Right lobe of liver (tissue), 6 donors: ENCODE measurements at regions not wholly inside any gene's neighbourhood (a gene's known extent, or its start where the extent isn't known, plus 50 kb on each side); places are given as distances from the start of the nearest gene placed in this dataset.
A peak's percentile ranks its signal among the peaks of the same experiment; 100 is the strongest.
"Not testable (repeated sequence)": the region's sequence is repeated elsewhere in the genome, so short reads cannot be mapped to it uniquely, and the experiment has no call there.

Source experiments
- ATAC-seq, 4 donors: fragments of 200-7000 bp; cut with Tn5 transposase; one replicate each; pipeline ENCODE4 v1.9.1; 2020; ENCODE audit warnings: mild to moderate bottlenecking in 4 of 4, moderate library complexity in 4 of 4
- DNase-seq, 3 donors: peaks; one replicate each; pipeline ENCODE4 v3.0.0-alpha.2; 2020
- H3K27ac ChIP-seq, 3 donors: fragments of 200-600 bp; one replicate each; pipeline ENCODE4 v1.8.0; 2022
- H3K27me3 ChIP-seq, 2 donors: fragments of 200-600 bp; one replicate each; pipeline ENCODE4 v1.8.0; 2022
- H3K36me3 ChIP-seq, 4 donors: fragments of 200-600 bp; sonication (generic) in 1 of 4; one replicate each; pipeline versions ENCODE4 v1.5.1 to v1.8.0; 2017 to 2022; ENCODE audit warnings: control low read depth in 1 of 4
- H3K4me1 ChIP-seq, 4 donors: fragments of 200-600 bp; sonication (generic) in 1 of 4; one replicate each; pipeline versions ENCODE4 v1.5.1 to v1.8.0; 2017 to 2022; ENCODE audit warnings: control low read depth in 1 of 4
- H3K4me3 ChIP-seq, 3 donors: fragments of 200-600 bp; one replicate each; pipeline ENCODE4 v1.8.0; 2022
- H3K9me3 ChIP-seq, 4 donors: fragments of 200-600 bp; sonication (generic) in 1 of 4; one replicate each; pipeline versions ENCODE4 v1.5.1 to v1.8.0; 2017 to 2022; ENCODE audit warnings: control low read depth in 1 of 4
- CTCF ChIP-seq, 4 donors: fragments of 200-600 bp in 3 of 4; fragments of 450-650 bp in 1 of 4; IDR thresholded peaks; one replicate each; pipeline versions ENCODE4 v1.5.1 to v1.8.0; 2016 to 2022; ENCODE audit warnings: antibody characterized with exemption in 4 of 4, mild to moderate bottlenecking in 2 of 4
- WGBS: methylation state at CpG from one replicate; pipeline ENCODE4 v1.1.6; 2018; ENCODE audit warnings: low coverage, low lambda C conversion rate; ENCODE audit not compliant: insufficient coverage; ENCODE audit errors: missing lambda C conversion rate; 5-methylcytosine and 5-hydroxymethylcytosine counted together
- intact Hi-C, 2 donors: fragments of 100-400 bp; cut with DNase I; formaldehyde crosslinking; loops; one replicate each; pipeline versions ENCODE4 v1.11.2 to v1.14.1; 2022
- donor health status: DM: no; HTN: yes; CAD: no.
- donor health status: DM: no; HTN: no; CAD: no.
- donor health status: DM: no; HTN: no; CAD: no.
- donor health status: DM: no; HTN: yes; CAD: no.
- donor health status: DM: no; HTN: yes; CAD: no.

- H3K36me3 ChIP-seq, H3K9me3 ChIP-seq, H3K27me3 ChIP-seq, H3K27ac ChIP-seq, intact Hi-C loops, DNase-seq, H3K4me3 ChIP-seq: not testable (repeated sequence)
- peak in 2 of 4 donors; percentile 3 to 4 for ATAC-seq
- peaks cover 0 to 14% (median 2%) of the 10 kb centered on the region in 4 donors for H3K4me1 ChIP-seq
- WGBS, result 0% methylated on average over 1 of the region's 4 CpGs
Observed at GRCh38 chr16:16590654-16591318, 211.8 kb downstream of the NPIPA7 start.

- H3K36me3 ChIP-seq, H3K27ac ChIP-seq, H3K9me3 ChIP-seq, H3K4me1 ChIP-seq, H3K27me3 ChIP-seq, H3K4me3 ChIP-seq, intact Hi-C loops: not testable (repeated sequence)
- DNase-seq, result peak in 1 of 3 donors; percentile 21
- 4% methylated on average over 16 of the region's 19 CpGs for WGBS
- peak; percentile 91 to 97 (median 94) for ATAC-seq
- TF ChIP-seq CTCF (IDR thresholded peaks at IDR 0.05), result peak; percentile 52 to 59 (median 55)
Observed at GRCh38 chr16:16593156-16593863, 214.4 kb downstream of the NPIPA7 start.

GRCh38 chr16:16595029-16595718 lies 216.2 kb downstream of the NPIPA7 start:
- DNase-seq, H3K9me3 ChIP-seq, H3K36me3 ChIP-seq, H3K27me3 ChIP-seq, intact Hi-C loops, H3K4me1 ChIP-seq, ATAC-seq, H3K4me3 ChIP-seq, H3K27ac ChIP-seq: not testable (repeated sequence)
- no CpG with 5 or more reads among the region's 10 CpGs for WGBS

GRCh38 chr16:16601239-16601638 lies 222.3 kb downstream of the NPIPA7 start:
- H3K27me3 ChIP-seq, intact Hi-C loops, DNase-seq, H3K27ac ChIP-seq, H3K4me3 ChIP-seq, ATAC-seq, H3K4me1 ChIP-seq, H3K9me3 ChIP-seq, H3K36me3 ChIP-seq: not testable (repeated sequence)
- 41% methylated on average over 4 of the region's 4 CpGs for WGBS

- intact Hi-C loops, H3K9me3 ChIP-seq, H3K27ac ChIP-seq, DNase-seq, H3K27me3 ChIP-seq, H3K36me3 ChIP-seq, H3K4me3 ChIP-seq, ATAC-seq, H3K4me1 ChIP-seq: not testable (repeated sequence)
- 39% methylated on average over 3 of the region's 8 CpGs for WGBS
Observed at GRCh38 chr16:16607401-16608082, 228.6 kb downstream of the NPIPA7 start.

GRCh38 chr16:16609627-16610026 lies 230.7 kb downstream of the NPIPA7 start:
- intact Hi-C loops, DNase-seq, H3K9me3 ChIP-seq, H3K4me3 ChIP-seq, H3K27me3 ChIP-seq, H3K27ac ChIP-seq, H3K4me1 ChIP-seq, H3K36me3 ChIP-seq, ATAC-seq: not testable (repeated sequence)
- 57% methylated on average over 5 of the region's 6 CpGs for WGBS

- H3K4me3 ChIP-seq, H3K27me3 ChIP-seq, H3K36me3 ChIP-seq, H3K4me1 ChIP-seq, ATAC-seq, H3K9me3 ChIP-seq, H3K27ac ChIP-seq, DNase-seq, intact Hi-C loops: not testable (repeated sequence)
- 0% methylated on average over 1 of the region's 10 CpGs for WGBS
Observed at GRCh38 chr16:16610389-16610967, 231.5 kb downstream of the NPIPA7 start.

- not testable (repeated sequence) for ATAC-seq
- WGBS, result 0% methylated on average over 1 of the region's 4 CpGs
Observed at GRCh38 chr16:16613212-16613611, 234.3 kb downstream of the NPIPA7 start.

GRCh38 chr16:16614484-16614883 lies 235.5 kb downstream of the NPIPA7 start:
- H3K36me3 ChIP-seq, H3K4me3 ChIP-seq, H3K27me3 ChIP-seq, H3K4me1 ChIP-seq, ATAC-seq, H3K9me3 ChIP-seq, H3K27ac ChIP-seq, DNase-seq, intact Hi-C loops: not testable (repeated sequence)
- WGBS, result 57% methylated on average over 4 of the region's 6 CpGs

More at GRCh38 chr16:16613212-16613611, 234.3 kb downstream of the NPIPA7 start:
- H3K4me3 ChIP-seq, H3K27me3 ChIP-seq, H3K9me3 ChIP-seq, H3K36me3 ChIP-seq, DNase-seq, intact Hi-C loops, H3K27ac ChIP-seq, H3K4me1 ChIP-seq: not testable (repeated sequence)
